T-cell (primary cell): ENCODE measurements at regions not wholly inside any gene's neighbourhood (a gene's known extent, or its start where the extent isn't known, plus 50 kb on each side); places are given as distances from the start of the nearest gene placed in this dataset.

ENCODE experiments used
- ATAC-seq, 4 experiments: fragments of 200-7000 bp in 3 of 4; fragments of 150-1000 bp in 1 of 4; cut with Tn5 transposase; replicated peaks in 1 of 4; 1 replicate in 3 of 4; 2 replicates in 1 of 4; pipeline ENCODE4 v1.10.0; 2021; ENCODE audit warnings: moderate library complexity in 3 of 4, mild to moderate bottlenecking in 2 of 4, moderate number of reproducible peaks in 1 of 4
- CTCF ChIA-PET, 2 donors: fragments of 300-600 bp; sonication (Branson Sonifier 250); formaldehyde crosslinking; loops; one replicate each; lab custom pipeline; 2022; ENCODE audit warnings: antibody characterized with exemption in 2 of 2; lab: Charles Lee
- POLR2A ChIA-PET, 2 donors: fragments of 300-600 bp; sonication (Branson Sonifier 250); formaldehyde crosslinking; loops; one replicate each; lab custom pipeline; 2022; ENCODE audit warnings: antibody characterized with exemption in 2 of 2; lab: Charles Lee
- DNase-seq, 35 experiments: peaks; one replicate each; pipeline versions ENCODE4 v3.0.0 to v3.0.0-alpha.2; 2013 to 2023
- H3K27ac ChIP-seq: one replicate; pipeline ENCODE4 v1.5.1; 2013; ENCODE audit warnings: low read length
- H3K27me3 ChIP-seq, 2 experiments: replicated peaks in 1 of 2; 1 replicate in 1 of 2; 2 replicates in 1 of 2; pipeline versions ENCODE4 v1.6.1 to v1.7.0; 2013; ENCODE audit warnings: low read length in 1 of 2, mixed read lengths in 1 of 2; ENCODE audit not compliant: control insufficient read depth in 2 of 2, insufficient read depth in 2 of 2; ENCODE audit errors: extremely low read depth in 1 of 2
- H3K36me3 ChIP-seq, 2 donors: 1 replicate in 1 of 2; 2 replicates in 1 of 2; pipeline versions ENCODE4 v1.6.1 to v1.7.0; 2013; ENCODE audit warnings: low read length in 1 of 2; ENCODE audit not compliant: control insufficient read depth in 2 of 2, insufficient read depth in 1 of 2; ENCODE audit errors: extremely low read depth in 1 of 2
- H3K4me1 ChIP-seq, 2 experiments: 1 replicate in 1 of 2; 2 replicates in 1 of 2; pipeline versions ENCODE4 v1.6.1 to v1.7.0; 2013; ENCODE audit warnings: low read length in 2 of 2, mixed read lengths in 1 of 2; ENCODE audit not compliant: insufficient read depth in 2 of 2, control insufficient read depth in 1 of 2; ENCODE audit errors: extremely low read depth in 1 of 2
- H3K4me3 ChIP-seq, 2 donors: 1 replicate in 1 of 2; 2 replicates in 1 of 2; pipeline versions ENCODE4 v1.5.1 to v1.7.0; 2013; ENCODE audit warnings: mild to moderate bottlenecking in 2 of 2, low read length in 1 of 2, moderate library complexity in 1 of 2; ENCODE audit not compliant: control insufficient read depth in 1 of 2; ENCODE audit errors: extremely low read depth in 1 of 2
- H3K9me3 ChIP-seq: 2 replicates; pipeline ENCODE4 v1.7.0; 2013
- H3K27ac Mint-ChIP-seq, 2 donors: one replicate each; pipeline ENCODE4 v1.8.0; 2020 to 2021; ENCODE audit warnings: mild to moderate bottlenecking in 2 of 2, mixed read lengths in 2 of 2
- H3K27me3 Mint-ChIP-seq, 2 donors: one replicate each; pipeline ENCODE4 v1.8.0; 2021 to 2022; ENCODE audit warnings: mixed read lengths in 2 of 2
- H3K36me3 Mint-ChIP-seq: one replicate; pipeline ENCODE4 v1.8.0; 2021; ENCODE audit warnings: mixed read lengths
- H3K4me1 Mint-ChIP-seq, 3 donors: one replicate each; pipeline ENCODE4 v1.8.0; 2020 to 2022; ENCODE audit warnings: mixed read lengths in 3 of 3, mild to moderate bottlenecking in 1 of 3
- H3K4me3 Mint-ChIP-seq, 3 donors: one replicate each; pipeline ENCODE4 v1.8.0; 2020 to 2022; ENCODE audit warnings: mild to moderate bottlenecking in 3 of 3, mixed read lengths in 3 of 3, moderate library complexity in 3 of 3
- H3K9me3 Mint-ChIP-seq, 3 donors: one replicate each; pipeline ENCODE4 v1.8.0; 2020 to 2022; ENCODE audit warnings: mixed read lengths in 3 of 3
- WGBS: methylation state at CpG from one replicate; pipeline ENCODE4 v1.1.5; 2013; ENCODE audit warnings: missing lambda C conversion rate; ENCODE audit not compliant: insufficient coverage; 5-methylcytosine and 5-hydroxymethylcytosine counted together

GRCh38 chr3:154953538-154953937 is 126.6 kb upstream of the MME start:
- ATAC-seq (no peak), DNase-seq (no peak)
- H3K9me3 Mint-ChIP-seq = peaks cover 13 to 16% (median 14%) of the 10 kb centered on the region in 3 donors
- ChIA-PET POLR2A (no interaction called here), CTCF (interaction anchor here (0.7 to 1.0 kb wide), 2 partner anchors 255 to 370 kb away, joined by 3 read pairs; no protein-coding TSS in a partner anchor)
- Histone ChIP-seq H3K27me3 (no peaks in the 10 kb centered on the region), H3K4me1 (no peaks in the 10 kb centered on the region), H3K4me3 (no peak overlapping the region), H3K9me3 (no peaks in the 10 kb centered on the region), H3K27ac (no peak overlapping the region), H3K36me3 (no peaks in the 10 kb centered on the region)
- no peaks in the 10 kb centered on the region for H3K36me3 Mint-ChIP-seq
- H3K4me1 Mint-ChIP-seq = no peaks in the 10 kb centered on the region
- no peak overlapping the region for H3K4me3 Mint-ChIP-seq
- no peak overlapping the region for H3K27ac Mint-ChIP-seq
- H3K27me3 Mint-ChIP-seq = no peaks in the 10 kb centered on the region
- WGBS = no CpG with 5 or more reads among the region's 3 CpGs

- ATAC-seq = no peak
- H3K27me3 Mint-ChIP-seq = no peaks in the 10 kb centered on the region
- H3K27ac Mint-ChIP-seq = no peak overlapping the region
- H3K36me3 Mint-ChIP-seq = no peaks in the 10 kb centered on the region
- Histone ChIP-seq H3K4me1 (no peaks in the 10 kb centered on the region), H3K4me3 (no peak overlapping the region), H3K36me3 (no peaks in the 10 kb centered on the region), H3K27me3 (no peaks in the 10 kb centered on the region), H3K9me3 (no peaks in the 10 kb centered on the region), H3K27ac (no peak overlapping the region)
- no peak for DNase-seq
- no peaks in the 10 kb centered on the region for H3K4me1 Mint-ChIP-seq
- H3K9me3 Mint-ChIP-seq = peaks cover 15 to 21% (median 19%) of the 10 kb centered on the region in 3 donors
- no peak overlapping the region for H3K4me3 Mint-ChIP-seq
- CTCF ChIA-PET = interaction anchor here in 1 of 2 donors (0.6 kb wide), 1 partner anchor 1417 kb away, joined by 3 read pairs; no protein-coding TSS in a partner anchor
- no CpG with 5 or more reads among the region's 6 CpGs for WGBS
- POLR2A ChIA-PET = no interaction called here
These were observed 127.6 kb upstream of the MME start for GRCh38 chr3:154952553-154952952.

GRCh38 chr3:154943981-154944380 is 136.1 kb upstream of the MME start:
- peaks cover 12 to 36% (median 24%) of the 10 kb centered on the region in 3 donors for H3K9me3 Mint-ChIP-seq
- no peaks in the 10 kb centered on the region for H3K36me3 ChIP-seq
- no peak overlapping the region for H3K27ac ChIP-seq
- ATAC-seq (no peak), DNase-seq (no peak)
- no peaks in the 10 kb centered on the region for H3K4me1 ChIP-seq
- ChIA-PET CTCF (no interaction called here), POLR2A (no interaction called here)
- no peaks in the 10 kb centered on the region for H3K27me3 Mint-ChIP-seq
- H3K36me3 Mint-ChIP-seq = no peaks in the 10 kb centered on the region
- H3K27ac Mint-ChIP-seq = no peak overlapping the region
- no peak overlapping the region for H3K4me3 ChIP-seq
- no peaks in the 10 kb centered on the region for H3K4me1 Mint-ChIP-seq
- no peaks in the 10 kb centered on the region for H3K27me3 ChIP-seq
- no peak overlapping the region for H3K4me3 Mint-ChIP-seq
- no CpG with 5 or more reads among the region's 2 CpGs for WGBS
- H3K9me3 ChIP-seq = no peaks in the 10 kb centered on the region

- Mint-ChIP-seq H3K9me3 (peaks cover 12 to 32% (median 20%) of the 10 kb centered on the region in 3 donors), H3K36me3 (no peaks in the 10 kb centered on the region), H3K4me1 (no peaks in the 10 kb centered on the region), H3K4me3 (no peak overlapping the region), H3K27ac (no peak overlapping the region), H3K27me3 (no peaks in the 10 kb centered on the region)
- ATAC-seq = no peak
- H3K27ac ChIP-seq = no peak overlapping the region
- no peak for DNase-seq
- ChIA-PET POLR2A (no interaction called here), CTCF (no interaction called here)
- no peaks in the 10 kb centered on the region for H3K36me3 ChIP-seq
- no peak overlapping the region for H3K4me3 ChIP-seq
- no peaks in the 10 kb centered on the region for H3K4me1 ChIP-seq
- no peaks in the 10 kb centered on the region for H3K27me3 ChIP-seq
- no peaks in the 10 kb centered on the region for H3K9me3 ChIP-seq
These were observed 137.3 kb upstream of the MME start for GRCh38 chr3:154942827-154943226.

- Mint-ChIP-seq H3K36me3 (no peaks in the 10 kb centered on the region), H3K27me3 (no peaks in the 10 kb centered on the region), H3K4me1 (no peaks in the 10 kb centered on the region), H3K27ac (no peak overlapping the region), H3K4me3 (no peak overlapping the region), H3K9me3 (peaks cover 7 to 11% (median 8%) of the 10 kb centered on the region in 3 donors)
- no peak overlapping the region for H3K4me3 ChIP-seq
- 90% methylated on average over 3 of the region's 4 CpGs for WGBS
- no peak for DNase-seq
- no peak for ATAC-seq
- CTCF ChIA-PET = no interaction called here
- no peaks in the 10 kb centered on the region for H3K36me3 ChIP-seq
- H3K27ac ChIP-seq = no peak overlapping the region
- no peaks in the 10 kb centered on the region for H3K27me3 ChIP-seq
- POLR2A ChIA-PET = no interaction called here
- no peaks in the 10 kb centered on the region for H3K4me1 ChIP-seq
- no peaks in the 10 kb centered on the region for H3K9me3 ChIP-seq
These were observed 143.9 kb upstream of the MME start for GRCh38 chr3:154936196-154936595.

GRCh38 chr3:154933581-154933980 is 146.5 kb upstream of the MME start:
- H3K4me3 ChIP-seq = no peak overlapping the region
- Mint-ChIP-seq H3K36me3 (no peaks in the 10 kb centered on the region), H3K27me3 (no peaks in the 10 kb centered on the region), H3K4me3 (no peak overlapping the region), H3K4me1 (no peaks in the 10 kb centered on the region), H3K9me3 (peaks cover 0 to 4% (median 0%) of the 10 kb centered on the region in 3 donors), H3K27ac (no peak overlapping the region)
- no peaks in the 10 kb centered on the region for H3K9me3 ChIP-seq
- ChIA-PET CTCF (no interaction called here), POLR2A (no interaction called here)
- no peaks in the 10 kb centered on the region for H3K4me1 ChIP-seq
- H3K36me3 ChIP-seq = no peaks in the 10 kb centered on the region
- no peak for DNase-seq
- no peak overlapping the region for H3K27ac ChIP-seq
- no peak for ATAC-seq
- H3K27me3 ChIP-seq = no peaks in the 10 kb centered on the region

- Histone ChIP-seq H3K27me3 (no peaks in the 10 kb centered on the region), H3K4me3 (no peak overlapping the region), H3K9me3 (no peaks in the 10 kb centered on the region), H3K36me3 (no peaks in the 10 kb centered on the region), H3K27ac (no peak overlapping the region), H3K4me1 (no peaks in the 10 kb centered on the region)
- Mint-ChIP-seq H3K9me3 (peaks cover 0 to 4% (median 0%) of the 10 kb centered on the region in 3 donors), H3K36me3 (no peaks in the 10 kb centered on the region), H3K4me1 (no peaks in the 10 kb centered on the region), H3K4me3 (no peak overlapping the region), H3K27me3 (no peaks in the 10 kb centered on the region), H3K27ac (no peak overlapping the region)
- POLR2A ChIA-PET = no interaction called here
- ATAC-seq (no peak), DNase-seq (no peak)
- CTCF ChIA-PET = no interaction called here
These were observed 147.5 kb upstream of the MME start for GRCh38 chr3:154932633-154933032.
